GM21515 (cell line): ENCODE measurements at regions not wholly inside any gene's neighbourhood (a gene's known extent, or its start where the extent isn't known, plus 50 kb on each side); places are given as distances from the start of the nearest gene placed in this dataset.
"Not testable (repeated sequence)": the region's sequence is repeated elsewhere in the genome, so short reads cannot be mapped to it uniquely, and the experiment has no call there.

Experiments used
- ATAC-seq: cut with Tn5 transposase; IDR thresholded peaks from one replicate; pipeline ENCODE4 v1.9.1; 2021; ENCODE audit not compliant: unreplicated experiment

GRCh38 chr1:213751064-213751397, 236.7 kb upstream of the PROX1 start:
- ATAC-seq: no peak

GRCh38 chr1:213759359-213760181, 228.2 kb upstream of the PROX1 start:
- no peak for ATAC-seq

- ATAC-seq: no peak
Observed at GRCh38 chr1:213761845-213762407, 225.8 kb upstream of the PROX1 start.

GRCh38 chr1:213767683-213768082, 220.1 kb upstream of the PROX1 start:
- no peak for ATAC-seq

GRCh38 chr1:213772128-213773063, 215.4 kb upstream of the PROX1 start:
- ATAC-seq: no peak

GRCh38 chr1:213773975-213774374, 213.8 kb upstream of the PROX1 start:
- no peak for ATAC-seq

GRCh38 chr1:213776969-213777368, 210.8 kb upstream of the PROX1 start:
- no peak for ATAC-seq

GRCh38 chr1:213779228-213779627, 208.5 kb upstream of the PROX1 start:
- no peak for ATAC-seq

GRCh38 chr1:213782941-213783672, 204.7 kb upstream of the PROX1 start:
- no peak for ATAC-seq

- ATAC-seq: no peak
Observed at GRCh38 chr1:213783893-213784292, 203.9 kb upstream of the PROX1 start.

- no peak for ATAC-seq
Observed at GRCh38 chr1:213786683-213787082, 201.1 kb upstream of the PROX1 start.

- no peak for ATAC-seq
Observed at GRCh38 chr1:213790565-213790964, 197.2 kb upstream of the PROX1 start.

- no peak for ATAC-seq
Observed at GRCh38 chr1:213793482-213794067, 194.2 kb upstream of the PROX1 start.

- ATAC-seq: no peak
Observed at GRCh38 chr1:213796525-213796924, 191.2 kb upstream of the PROX1 start.

GRCh38 chr1:213808288-213808687, 179.5 kb upstream of the PROX1 start:
- not testable (repeated sequence) for ATAC-seq

GRCh38 chr1:213817156-213817555, 170.6 kb upstream of the PROX1 start:
- no peak for ATAC-seq

- no peak for ATAC-seq
Observed at GRCh38 chr1:213820362-213821149, 167.2 kb upstream of the PROX1 start.

- ATAC-seq: no peak
Observed at GRCh38 chr1:213821175-213821942, 166.4 kb upstream of the PROX1 start.

GRCh38 chr1:213821943-213822334, 165.8 kb upstream of the PROX1 start:
- no peak for ATAC-seq
